ENCODE measurements at regions not wholly inside any gene's neighbourhood (a gene's known extent, or its start where the extent isn't known, plus 50 kb on each side); places are given as distances from the start of the nearest gene placed in this dataset.
A peak's percentile ranks its signal among the peaks of the same experiment; 100 is the strongest.

DNA sequence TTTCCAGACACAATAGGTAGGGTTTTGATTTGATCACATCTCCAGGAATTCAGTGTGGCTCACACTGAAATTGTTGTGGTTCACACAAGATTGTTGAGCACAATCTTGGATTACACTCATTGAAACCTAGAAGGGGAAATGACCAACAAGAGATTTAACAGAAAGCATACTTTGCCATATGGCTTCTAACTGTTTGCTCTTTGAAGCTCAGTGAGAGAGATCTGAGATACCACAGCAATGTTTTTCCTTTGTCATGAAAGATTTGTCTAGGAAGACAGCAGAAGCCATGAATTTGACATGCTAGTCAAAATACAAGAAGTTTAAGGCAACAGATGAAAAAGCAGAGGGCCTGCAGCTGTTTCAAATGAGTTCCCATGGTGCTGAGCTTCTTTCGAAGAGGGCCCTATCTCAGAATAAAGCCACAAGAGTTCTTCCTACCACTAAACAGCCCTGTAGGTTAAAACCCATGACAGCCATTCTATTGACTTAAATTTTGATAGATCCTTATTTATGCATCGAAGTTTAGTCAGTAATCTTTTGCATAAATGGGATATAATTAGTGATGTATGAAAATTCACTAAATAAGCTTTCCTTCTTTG lies 650.4 kb downstream of the LTN1 start:
- DNase-seq (ENCODE audit: low spot score): no peak

DNA sequence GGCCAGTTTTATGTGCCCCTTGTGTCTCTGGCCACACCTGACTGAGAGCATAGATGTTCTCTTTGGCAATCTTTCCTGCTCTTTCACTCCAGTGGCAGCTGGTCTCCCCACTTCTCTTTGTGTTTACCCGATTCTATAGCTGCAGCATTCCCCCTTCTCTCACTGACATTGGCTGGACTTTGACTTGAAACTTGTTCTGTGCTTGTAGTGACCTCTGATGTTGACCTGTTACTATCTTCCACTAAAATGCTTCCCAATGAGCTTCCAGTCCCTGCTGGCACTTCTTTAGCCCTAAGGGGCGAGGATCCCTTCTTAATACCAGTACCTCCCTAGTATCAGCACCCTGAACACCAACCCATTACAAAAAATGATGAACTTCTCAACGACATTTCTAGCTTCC lies 653.3 kb downstream of the LTN1 start:
- no peak for DNase-seq (ENCODE audit: low spot score)

DNA sequence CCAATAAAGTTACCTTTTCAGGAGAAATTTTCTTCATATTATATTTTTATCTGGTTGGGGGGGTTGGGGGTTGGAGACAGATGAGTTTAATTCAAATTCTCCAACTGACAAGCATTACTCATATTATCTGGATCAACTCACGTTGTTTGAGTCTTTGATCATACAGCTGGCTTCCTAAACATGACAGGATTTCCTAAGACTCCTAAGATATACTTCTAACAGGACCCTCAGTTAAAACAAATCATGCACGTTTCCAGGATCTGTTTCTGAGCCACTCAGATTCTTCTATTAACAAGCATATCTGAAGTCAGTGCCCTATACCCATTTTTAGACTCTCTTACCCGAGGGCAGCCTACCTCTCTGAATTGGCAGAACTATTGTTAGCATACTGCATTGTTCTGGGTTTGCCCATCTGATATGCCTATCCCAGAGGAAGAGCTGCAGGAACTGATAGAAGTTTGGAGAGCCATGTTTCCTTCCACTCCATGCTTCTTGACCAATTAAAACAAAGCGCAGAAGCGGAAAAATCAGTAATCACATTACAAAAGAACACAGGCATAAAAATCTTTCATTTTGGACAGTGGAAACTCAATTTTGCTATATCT lies 653.9 kb downstream of the LTN1 start:
- no peak for DNase-seq (ENCODE audit: low spot score)

DNA sequence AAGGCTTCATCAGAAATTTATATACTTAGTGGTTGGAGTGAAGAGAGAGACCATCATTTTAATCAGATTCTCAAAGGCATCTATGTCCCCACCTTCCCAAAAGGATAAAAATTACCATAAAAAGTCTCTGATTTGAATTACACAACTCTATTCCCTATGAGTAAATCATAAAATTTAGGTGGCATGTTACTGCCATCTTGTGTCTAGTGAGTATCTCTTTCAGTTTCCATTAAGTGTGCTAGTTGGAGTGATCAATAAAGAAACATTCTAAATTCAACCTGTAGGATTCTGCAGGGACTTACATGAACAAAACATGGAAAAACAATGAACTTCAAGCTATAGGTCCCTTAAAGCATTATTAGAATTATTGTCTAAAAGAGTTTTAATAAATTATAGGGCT lies 655.4 kb downstream of the LTN1 start:
- DNase-seq (ENCODE audit: low spot score): no peak

DNA sequence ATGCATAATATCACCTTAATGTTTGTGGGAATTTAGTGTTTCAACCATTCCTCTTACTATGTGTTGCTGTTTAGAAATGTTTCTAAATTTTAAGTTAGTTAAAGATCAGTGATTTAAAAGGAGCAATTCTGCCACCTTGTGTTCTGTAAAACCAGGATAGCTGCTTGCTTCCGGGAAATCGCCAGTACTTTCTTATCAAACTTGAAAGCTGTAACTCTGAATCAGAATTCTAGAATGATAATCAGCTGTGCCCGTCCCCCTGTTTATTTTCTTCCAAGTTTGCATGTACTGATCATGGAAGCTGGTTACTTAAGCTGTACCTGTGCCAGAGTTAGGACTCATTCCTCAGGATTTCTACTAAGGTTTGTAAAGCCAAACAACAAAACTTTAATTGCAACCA lies 656.4 kb downstream of the LTN1 start:
- no peak for DNase-seq (ENCODE audit: low spot score)

DNA sequence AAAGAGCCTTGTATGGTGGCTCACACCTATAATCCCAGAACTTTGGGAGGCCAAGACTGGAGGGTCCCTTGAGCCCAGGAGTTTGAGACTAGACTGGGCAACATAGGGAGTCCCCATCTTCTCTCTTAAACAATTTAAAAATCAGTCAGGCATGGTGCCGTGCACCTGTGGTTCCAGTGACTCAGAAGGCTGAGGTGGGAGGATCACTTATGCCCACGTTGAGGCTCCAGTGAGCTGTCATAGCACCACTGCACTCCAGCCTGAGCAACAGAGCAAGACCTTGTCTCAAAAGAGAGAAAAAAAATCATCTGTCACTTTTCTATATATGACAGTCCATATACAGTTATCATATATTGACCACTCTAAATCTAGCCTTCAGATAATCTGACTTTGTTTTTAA lies 658.3 kb downstream of the LTN1 start:
- no peak for DNase-seq (ENCODE audit: low spot score)

DNA sequence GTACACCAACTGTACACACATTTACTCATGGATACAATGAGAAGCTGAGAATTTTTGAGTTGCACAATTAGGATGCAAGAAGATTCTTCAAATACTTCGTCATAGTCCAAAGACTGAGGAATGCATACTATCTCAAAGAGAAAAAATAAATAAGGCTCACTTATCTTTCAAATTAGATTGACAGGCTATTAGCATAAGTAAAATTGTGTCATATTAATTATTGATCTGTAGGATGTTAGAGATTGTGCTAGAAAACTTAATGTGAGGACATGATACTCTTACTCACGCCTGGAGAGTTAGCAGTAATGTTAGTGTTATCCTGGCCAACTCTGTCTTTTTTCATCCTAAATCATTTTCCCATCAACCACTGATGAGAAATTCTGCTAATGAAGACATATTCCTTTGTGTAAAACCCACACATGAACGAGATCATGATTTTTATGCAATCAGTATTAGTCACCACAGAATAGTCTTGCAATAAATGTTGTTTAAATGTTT lies 659.0 kb downstream of the LTN1 start:
- DNase-seq (ENCODE audit: low spot score): no peak

DNA sequence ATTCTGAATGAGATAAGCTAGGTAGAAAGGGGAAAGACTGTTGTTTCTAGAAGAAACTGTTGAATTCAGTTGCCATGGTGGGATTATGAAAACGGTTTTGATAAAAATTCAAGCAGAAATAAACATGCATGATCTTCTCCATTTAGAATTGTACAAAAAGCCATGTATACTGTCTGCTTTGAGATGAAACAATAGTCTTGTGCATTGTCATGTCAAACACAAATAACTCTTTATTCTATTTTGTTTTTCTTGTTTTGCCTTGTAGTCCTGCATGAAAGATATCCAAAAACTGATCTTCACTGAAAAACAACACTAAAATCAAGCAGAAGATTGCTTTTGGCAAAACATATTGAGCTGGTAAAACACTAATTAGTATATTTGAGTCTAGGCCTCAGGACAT lies 659.9 kb downstream of the LTN1 start:
- no peak for DNase-seq (ENCODE audit: low spot score)

DNA sequence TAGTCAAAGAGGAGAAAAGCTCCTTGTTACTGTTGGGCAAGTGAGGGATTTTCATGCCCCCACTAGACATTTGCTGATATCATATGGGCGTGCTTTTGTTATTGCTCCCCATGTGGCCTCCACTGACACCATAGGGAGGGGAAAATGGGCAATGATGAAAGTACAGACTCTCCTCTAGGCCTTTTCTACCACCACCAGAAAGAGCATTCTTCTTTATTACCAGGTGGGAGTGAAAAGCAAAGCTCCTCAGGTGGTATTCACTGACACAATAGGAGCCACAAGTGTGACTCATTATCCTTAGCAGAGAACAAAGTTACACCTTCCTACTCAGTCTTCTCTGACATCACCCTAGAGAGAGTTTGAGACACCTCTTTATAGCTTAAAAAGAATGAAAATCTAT lies 667.1 kb downstream of the LTN1 start:
- DNase-seq (ENCODE audit: low spot score): no peak

- DNase-seq (ENCODE audit: low spot score): no peak
Measured at GRCh38 chr21:28324690-28325089, 668.0 kb downstream of the LTN1 start.

DNA sequence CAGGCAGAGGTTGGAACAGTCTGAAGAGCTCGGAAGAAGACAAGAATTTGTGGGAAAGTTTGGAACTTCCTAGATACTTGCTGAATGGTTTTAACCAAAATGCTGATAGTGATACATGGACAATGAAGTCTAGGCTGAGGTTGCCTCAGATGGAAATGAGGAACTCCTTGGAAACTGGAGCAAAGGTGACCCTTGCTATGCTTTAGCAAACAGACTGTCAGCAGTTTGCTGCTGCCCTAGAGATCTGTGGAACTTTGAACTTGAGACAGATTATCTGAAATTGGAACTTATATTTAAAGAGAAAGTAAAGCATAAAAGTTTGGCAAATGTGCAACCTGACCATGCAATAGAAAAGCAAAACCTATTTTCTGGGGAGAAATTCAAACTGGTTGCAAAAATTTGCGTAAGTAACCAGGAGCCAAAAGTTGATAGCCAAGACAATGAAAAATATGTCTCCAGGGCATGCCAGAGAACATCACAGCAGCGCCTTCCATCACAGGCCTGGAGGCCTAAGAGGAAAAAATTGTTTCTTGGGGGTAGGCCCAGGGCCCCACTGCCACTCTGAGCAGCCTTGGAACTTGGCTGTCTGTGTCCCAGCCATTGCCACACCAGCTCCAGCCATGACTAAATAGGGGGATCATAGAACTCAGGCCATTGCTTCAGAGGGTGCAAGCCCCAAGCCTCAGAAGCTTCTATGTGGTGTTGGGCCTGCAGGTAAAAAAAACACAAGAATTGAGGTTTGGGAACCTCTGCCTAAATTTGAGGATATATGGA lies 675.3 kb downstream of the LTN1 start:
- DNase-seq (ENCODE audit: low spot score): no peak

- no peak for DNase-seq (ENCODE audit: low spot score)
Measured at GRCh38 chr21:28311411-28312190, 681.1 kb downstream of the LTN1 start.

DNA sequence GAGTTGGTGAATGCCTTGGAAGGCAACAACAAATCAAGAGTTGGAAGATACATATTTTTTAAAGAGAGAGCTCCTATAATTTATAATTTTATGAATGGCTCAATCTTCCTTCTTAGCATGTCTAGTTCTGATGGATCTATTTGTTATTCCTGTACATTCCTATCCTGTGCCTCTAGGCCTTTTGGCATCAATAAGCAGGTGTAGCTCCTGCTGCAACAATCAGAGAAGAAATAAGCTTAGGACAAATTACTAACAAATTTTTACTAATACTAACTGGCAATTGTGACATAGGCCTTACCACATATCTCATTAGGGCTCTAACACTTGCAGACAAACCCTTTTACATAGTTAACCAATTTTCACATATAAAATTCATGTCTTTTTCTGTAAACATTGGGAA lies 682.0 kb downstream of the LTN1 start:
- DNase-seq (ENCODE audit: low spot score): no peak

DNA sequence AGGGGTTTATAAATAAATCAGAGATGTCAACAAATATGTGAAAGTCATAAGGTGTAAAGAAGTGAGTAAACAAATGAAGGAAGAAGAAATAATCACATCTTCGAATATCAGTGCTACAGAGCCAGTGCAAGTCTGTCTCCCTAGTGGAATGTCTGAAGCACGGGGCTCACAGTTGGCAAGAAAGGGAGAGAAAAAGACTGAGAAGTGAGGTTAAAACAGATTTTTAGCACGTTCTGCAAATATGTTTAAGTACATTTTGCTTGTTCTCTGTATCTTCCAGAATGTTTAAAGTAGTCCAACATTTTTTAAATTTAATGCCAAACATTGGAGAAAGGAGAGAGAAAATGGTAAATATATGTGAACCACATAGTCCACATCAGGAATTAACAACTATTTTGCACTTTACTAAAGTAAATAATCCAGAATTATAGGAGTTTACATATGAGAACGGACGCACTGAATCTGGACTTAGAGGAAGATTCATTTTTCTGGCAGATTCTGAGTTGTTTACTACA lies 682.4 kb downstream of the LTN1 start:
- DNase-seq (ENCODE audit: low spot score): no peak

DNA sequence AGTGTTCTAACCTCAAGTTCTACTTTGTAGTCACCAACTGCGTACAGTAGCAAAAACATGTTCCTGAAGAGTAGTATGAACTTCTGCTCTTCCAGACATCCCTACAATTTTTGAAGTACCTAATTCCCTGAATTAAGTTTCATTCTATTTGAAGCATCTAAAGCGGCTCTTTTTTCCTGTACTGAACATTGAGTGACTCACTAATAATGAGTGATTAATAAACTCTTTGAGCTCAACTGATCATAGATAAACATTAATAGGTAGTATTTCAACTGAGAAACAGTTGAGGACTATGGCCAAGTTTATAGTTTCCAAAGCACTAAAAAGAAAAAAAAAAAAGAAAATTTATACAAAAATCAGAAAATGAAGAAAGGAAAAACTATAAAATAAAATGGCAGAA lies 683.1 kb downstream of the LTN1 start:
- no peak for DNase-seq (ENCODE audit: low spot score)

GRCh38 chr21:28308516-28308915 lies 684.2 kb downstream of the LTN1 start:
- no peak for DNase-seq (ENCODE audit: low spot score)

GRCh38 chr21:28299946-28300345 lies 692.7 kb downstream of the LTN1 start:
- DNase-seq (ENCODE audit: low spot score): no peak

- no peak for DNase-seq (ENCODE audit: low spot score)
Measured at GRCh38 chr21:28298251-28298672, 694.4 kb downstream of the LTN1 start.

- DNase-seq (ENCODE audit: low spot score): no peak
Measured at GRCh38 chr21:28294051-28294450, 698.6 kb downstream of the LTN1 start.

- DNase-seq (ENCODE audit: low spot score): peak; percentile 1
Measured at GRCh38 chr21:28283641-28284490, 708.8 kb downstream of the LTN1 start.

DNA sequence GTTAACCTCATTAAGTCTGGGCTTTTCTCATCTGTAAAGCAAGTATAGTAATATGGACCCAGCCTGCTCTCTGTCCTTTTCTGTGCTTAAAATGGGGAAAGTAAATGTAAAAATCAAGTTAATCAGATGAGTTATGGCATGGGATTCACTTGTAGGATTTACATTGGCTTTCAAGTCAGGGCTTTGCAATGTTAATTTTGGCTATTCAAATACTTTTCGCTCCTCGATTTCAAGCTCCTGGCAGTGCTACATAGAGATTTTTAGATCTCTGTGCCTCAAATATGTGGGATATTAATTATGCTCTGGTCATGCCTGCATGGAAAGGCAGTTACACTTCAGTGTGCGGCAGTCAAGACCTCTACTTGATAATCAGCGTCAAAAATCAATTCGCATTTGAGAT lies 709.8 kb downstream of the LTN1 start:
- no peak for DNase-seq (ENCODE audit: low spot score)
